Loucy (cell line): ENCODE measurements at regions not wholly inside any gene's neighbourhood (a gene's known extent, or its start where the extent isn't known, plus 50 kb on each side); places are given as distances from the start of the nearest gene placed in this dataset.

Experiments used
- CTCF ChIP-seq: fragments of 200-600 bp; sonication (generic); conservative IDR thresholded peaks from 2 replicates; pipeline ENCODE4 v1.5.1; 2014; ENCODE audit warnings: mild to moderate bottlenecking, antibody characterized with exemption, low read length
- EZH2phosphoT487 ChIP-seq: fragments of 200-600 bp; IDR thresholded peaks from 2 replicates; pipeline ENCODE4 v1.6.1; 2018; ENCODE audit warnings: antibody characterized with exemption, mild to moderate bottlenecking, moderate library complexity, borderline replicate concordance

DNA sequence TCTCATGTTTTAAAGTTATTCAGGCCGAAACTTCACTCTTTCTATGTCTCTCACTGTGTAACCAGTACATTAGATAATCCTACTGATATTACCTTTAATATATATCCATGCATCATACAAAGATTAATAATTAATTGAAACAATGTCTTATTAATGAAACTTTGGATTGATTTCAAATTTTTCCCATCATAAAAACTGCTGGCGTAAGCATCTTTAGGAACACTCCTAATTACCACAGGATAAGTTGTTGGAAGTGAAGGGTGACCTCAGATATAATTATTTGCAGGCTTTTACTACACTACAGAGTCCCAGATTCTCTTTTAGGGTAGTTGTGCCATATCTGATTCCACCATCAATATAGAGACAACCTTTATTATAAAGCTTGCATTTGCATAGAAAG, 181.3 kb upstream of the SFRP2 start:
- TF ChIP-seq CTCF (no peak), EZH2phosphoT487 (no peak)
